Sigmoid colon (tissue), 4 donors: ENCODE measurements at regions not wholly inside any gene's neighbourhood (a gene's known extent, or its start where the extent isn't known, plus 50 kb on each side); places are given as distances from the start of the nearest gene placed in this dataset.

Source experiments
- CTCF ChIP-seq, 4 experiments: fragments of 450-650 bp in 3 of 4; fragments of 200-600 bp in 1 of 4; IDR thresholded peaks; one replicate each; pipeline ENCODE4 v1.5.1; 2016 to 2019; ENCODE audit warnings: antibody characterized with exemption in 4 of 4, mild to moderate bottlenecking in 3 of 4, moderate library complexity in 2 of 4
- EP300 ChIP-seq, 4 donors: sonication (generic); formaldehyde crosslinking; IDR thresholded peaks; one replicate each; pipeline ENCODE4 v1.6.1; 2017; ENCODE audit warnings: antibody characterized with exemption in 4 of 4

- TF ChIP-seq CTCF (IDR thresholded peaks at IDR 0.05), result no peak
- no peak for TF ChIP-seq EP300 (IDR thresholded peaks at IDR 0.05)
Observed at GRCh38 chr5:92779536-92779935, 801.5 kb downstream of the NR2F1-AS1 start.
